Thoracic aorta (tissue), 2 donors: ENCODE measurements at regions not wholly inside any gene's neighbourhood (a gene's known extent, or its start where the extent isn't known, plus 50 kb on each side); places are given as distances from the start of the nearest gene placed in this dataset.

Source experiments
- ATAC-seq: fragments of 150-250 bp; one replicate; pipeline ENCODE4 v1.8.0; 2017; ENCODE audit warnings: low read depth; ENCODE audit not compliant: insufficient number of reproducible peaks, low FRiP score
- DNase-seq: peaks from one replicate; pipeline ENCODE4 v3.0.0-alpha.2; 2020; ENCODE audit warnings: low spot score
- H3K27ac ChIP-seq, 2 donors: fragments of 200-600 bp; sonication (generic); 1 replicate in 1 of 2; 2 replicates in 1 of 2; pipeline ENCODE4 v1.5.1; 2016; ENCODE audit warnings: mild to moderate bottlenecking in 2 of 2, moderate library complexity in 2 of 2
- H3K27me3 ChIP-seq: fragments of 200-600 bp; sonication (generic); replicated peaks from 2 replicates; pipeline ENCODE4 v1.6.0; 2016; ENCODE audit warnings: mild to moderate bottlenecking; ENCODE audit not compliant: insufficient read depth
- H3K36me3 ChIP-seq: fragments of 200-600 bp; sonication (generic); one replicate; pipeline ENCODE4 v1.5.1; 2016
- H3K4me1 ChIP-seq, 2 donors: fragments of 200-600 bp; sonication (generic); 1 replicate in 1 of 2; 2 replicates in 1 of 2; pipeline versions ENCODE4 v1.5.1 to v1.6.0; 2016; ENCODE audit warnings: low read depth in 2 of 2, mild to moderate bottlenecking in 1 of 2; ENCODE audit not compliant: control insufficient read depth in 1 of 2
- H3K4me3 ChIP-seq: fragments of 200-600 bp; sonication (generic); 2 replicates; pipeline ENCODE4 v1.5.1; 2016; ENCODE audit warnings: mild to moderate bottlenecking
- H3K9me3 ChIP-seq: fragments of 200-600 bp; sonication (generic); 2 replicates; pipeline ENCODE4 v1.5.1; 2016
- CTCF ChIP-seq: fragments of 200-600 bp; sonication (generic); IDR thresholded peaks from one replicate; pipeline ENCODE4 v1.5.1; 2019; ENCODE audit warnings: antibody characterized with exemption

GRCh38 chr14:86543521-86543920, 1013.6 kb downstream of the FLRT2 start:
- Histone ChIP-seq H3K27me3 (no peaks in the 10 kb centered on the region), H3K4me1 (no peaks in the 10 kb centered on the region), H3K4me3 (no peak overlapping the region), H3K9me3 (no peaks in the 10 kb centered on the region), H3K27ac (no peak overlapping the region), H3K36me3 (no peaks in the 10 kb centered on the region)
- ATAC-seq (no peak), DNase-seq (no peak)
- no peak for TF ChIP-seq CTCF

- H3K4me3 ChIP-seq: no peak overlapping the region
- DNase-seq: no peak
- no peak overlapping the region for H3K27ac ChIP-seq
- no peak for TF ChIP-seq CTCF
- no peaks in the 10 kb centered on the region for H3K36me3 ChIP-seq
- H3K4me1 ChIP-seq: no peaks in the 10 kb centered on the region
- ATAC-seq: no peak
- no peaks in the 10 kb centered on the region for H3K9me3 ChIP-seq
- no peaks in the 10 kb centered on the region for H3K27me3 ChIP-seq
Measured at GRCh38 chr14:86541972-86542371, 1012.0 kb downstream of the FLRT2 start.

- no peak overlapping the region for H3K27ac ChIP-seq
- no peak for ATAC-seq
- H3K27me3 ChIP-seq: no peaks in the 10 kb centered on the region
- TF ChIP-seq CTCF: no peak
- H3K9me3 ChIP-seq: no peaks in the 10 kb centered on the region
- DNase-seq: no peak
- no peaks in the 10 kb centered on the region for H3K36me3 ChIP-seq
- H3K4me3 ChIP-seq: no peak overlapping the region
- H3K4me1 ChIP-seq: no peaks in the 10 kb centered on the region
Measured at GRCh38 chr14:86540636-86541247, 1010.8 kb downstream of the FLRT2 start.

- TF ChIP-seq CTCF: no peak
- Histone ChIP-seq H3K9me3 (no peaks in the 10 kb centered on the region), H3K4me3 (no peak overlapping the region)
Measured at GRCh38 chr14:86539361-86540070, 1009.6 kb downstream of the FLRT2 start.

GRCh38 chr14:86533834-86534233, 1003.9 kb downstream of the FLRT2 start:
- Histone ChIP-seq H3K27me3 (no peaks in the 10 kb centered on the region), H3K4me1 (no peaks in the 10 kb centered on the region), H3K9me3 (no peaks in the 10 kb centered on the region), H3K4me3 (no peak overlapping the region), H3K27ac (no peak overlapping the region), H3K36me3 (no peaks in the 10 kb centered on the region)
- no peak for ATAC-seq
- no peak for DNase-seq
- no peak for TF ChIP-seq CTCF

More at GRCh38 chr14:86539361-86540070, 1009.6 kb downstream of the FLRT2 start:
- no peaks in the 10 kb centered on the region for H3K4me1 ChIP-seq
- DNase-seq (no peak), ATAC-seq (no peak)
- H3K27me3 ChIP-seq: no peaks in the 10 kb centered on the region
- no peaks in the 10 kb centered on the region for H3K36me3 ChIP-seq
- no peak overlapping the region for H3K27ac ChIP-seq
